Retinal pigment epithelial cell (primary cell): ENCODE measurements at regions not wholly inside any gene's neighbourhood (a gene's known extent, or its start where the extent isn't known, plus 50 kb on each side); places are given as distances from the start of the nearest gene placed in this dataset.

Source experiments
- DNase-seq: peaks from one replicate; pipeline ENCODE4 v3.0.0-alpha.2; 2010; ENCODE audit warnings: low read depth
- H3K4me3 ChIP-seq: 2 replicates; pipeline ENCODE4 v1.5.1; 2011; ENCODE audit warnings: mild to moderate bottlenecking, low read length, control low read depth, moderate library complexity
- TF ChIP-seq, protein P1 (sequence below): conservative IDR thresholded peaks from 2 replicates; pipeline ENCODE4 v1.5.1; 2011; ENCODE audit warnings: low read depth, low read length, control low read depth, inconsistent platforms

DNA sequence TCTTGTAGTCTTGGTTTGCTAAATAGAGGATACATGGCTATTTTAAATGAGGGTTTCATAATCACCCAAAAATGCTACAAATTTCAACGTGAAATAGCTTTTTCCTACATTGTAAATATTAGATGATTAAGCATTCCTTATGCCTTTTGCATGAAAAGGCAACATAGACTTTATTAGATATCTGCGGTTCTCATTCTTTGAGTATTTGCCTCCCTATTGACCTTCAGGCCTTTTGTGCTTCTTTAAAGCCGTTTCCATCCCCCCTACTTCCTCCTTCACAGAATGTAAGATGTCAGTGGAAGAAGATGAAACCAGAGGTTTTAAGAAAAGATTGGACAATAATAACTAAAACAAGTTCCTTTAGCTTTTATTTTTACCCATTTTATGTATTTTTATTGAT lies 144.1 kb downstream of the UBE2E3 start:
- no peak for DNase-seq
- no peak overlapping the region for H3K4me3 ChIP-seq
- TF ChIP-seq, protein P1, sequence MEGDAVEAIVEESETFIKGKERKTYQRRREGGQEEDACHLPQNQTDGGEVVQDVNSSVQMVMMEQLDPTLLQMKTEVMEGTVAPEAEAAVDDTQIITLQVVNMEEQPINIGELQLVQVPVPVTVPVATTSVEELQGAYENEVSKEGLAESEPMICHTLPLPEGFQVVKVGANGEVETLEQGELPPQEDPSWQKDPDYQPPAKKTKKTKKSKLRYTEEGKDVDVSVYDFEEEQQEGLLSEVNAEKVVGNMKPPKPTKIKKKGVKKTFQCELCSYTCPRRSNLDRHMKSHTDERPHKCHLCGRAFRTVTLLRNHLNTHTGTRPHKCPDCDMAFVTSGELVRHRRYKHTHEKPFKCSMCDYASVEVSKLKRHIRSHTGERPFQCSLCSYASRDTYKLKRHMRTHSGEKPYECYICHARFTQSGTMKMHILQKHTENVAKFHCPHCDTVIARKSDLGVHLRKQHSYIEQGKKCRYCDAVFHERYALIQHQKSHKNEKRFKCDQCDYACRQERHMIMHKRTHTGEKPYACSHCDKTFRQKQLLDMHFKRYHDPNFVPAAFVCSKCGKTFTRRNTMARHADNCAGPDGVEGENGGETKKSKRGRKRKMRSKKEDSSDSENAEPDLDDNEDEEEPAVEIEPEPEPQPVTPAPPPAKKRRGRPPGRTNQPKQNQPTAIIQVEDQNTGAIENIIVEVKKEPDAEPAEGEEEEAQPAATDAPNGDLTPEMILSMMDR = no peak

DNA sequence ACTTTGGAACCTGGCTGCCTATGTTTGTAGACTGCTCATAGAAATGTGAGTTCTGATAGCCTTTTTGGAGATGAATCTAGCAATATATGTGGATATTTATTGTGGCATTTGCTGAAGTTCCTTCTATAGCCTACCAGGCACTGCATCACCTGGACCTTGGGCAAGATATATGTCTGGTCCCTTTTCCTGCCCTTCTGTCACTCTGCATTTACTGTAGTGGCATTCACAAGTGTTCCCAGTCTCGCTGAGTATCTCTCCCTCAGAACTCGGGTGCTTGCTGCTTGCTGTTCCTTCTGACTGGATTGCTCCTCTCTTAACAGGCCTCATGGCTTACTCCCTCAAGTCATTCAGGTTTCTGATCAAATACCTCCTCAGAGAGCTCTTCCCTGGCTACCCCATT lies 145.0 kb downstream of the UBE2E3 start:
- no peak for DNase-seq
- H3K4me3 ChIP-seq = no peak overlapping the region
- TF ChIP-seq, protein P1 = no peak

DNA sequence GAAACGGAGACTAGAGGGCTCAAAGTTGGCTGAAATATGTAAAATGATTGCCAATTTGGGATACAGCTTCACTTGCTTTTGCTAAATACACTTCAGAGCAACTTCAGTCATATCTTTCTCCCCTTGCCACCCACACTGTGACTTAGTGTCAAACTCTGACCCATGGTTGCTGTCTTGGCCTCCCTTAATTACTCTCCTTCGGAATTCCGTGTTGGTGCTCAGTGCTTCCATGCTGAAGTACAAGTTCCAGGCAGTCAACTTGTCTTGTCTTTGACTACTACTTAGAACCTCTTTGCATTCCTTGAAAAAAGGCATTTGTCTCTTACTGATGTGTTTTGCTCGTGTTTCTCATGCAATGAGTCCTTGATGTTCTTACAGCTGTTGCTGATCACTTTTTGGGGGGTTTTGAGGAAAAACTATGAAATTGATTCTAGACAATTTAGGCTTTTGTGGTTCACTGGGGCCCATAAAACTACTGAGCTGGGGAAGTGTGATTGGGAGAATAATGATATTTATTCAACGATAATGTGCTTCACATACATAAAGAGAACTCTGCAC lies 146.0 kb downstream of the UBE2E3 start:
- no peak for DNase-seq
- no peak overlapping the region for H3K4me3 ChIP-seq
- TF ChIP-seq, protein P1 = no peak

GRCh38 chr2:181128199-181128598 lies 147.8 kb downstream of the UBE2E3 start:
- no peak overlapping the region for H3K4me3 ChIP-seq

DNA sequence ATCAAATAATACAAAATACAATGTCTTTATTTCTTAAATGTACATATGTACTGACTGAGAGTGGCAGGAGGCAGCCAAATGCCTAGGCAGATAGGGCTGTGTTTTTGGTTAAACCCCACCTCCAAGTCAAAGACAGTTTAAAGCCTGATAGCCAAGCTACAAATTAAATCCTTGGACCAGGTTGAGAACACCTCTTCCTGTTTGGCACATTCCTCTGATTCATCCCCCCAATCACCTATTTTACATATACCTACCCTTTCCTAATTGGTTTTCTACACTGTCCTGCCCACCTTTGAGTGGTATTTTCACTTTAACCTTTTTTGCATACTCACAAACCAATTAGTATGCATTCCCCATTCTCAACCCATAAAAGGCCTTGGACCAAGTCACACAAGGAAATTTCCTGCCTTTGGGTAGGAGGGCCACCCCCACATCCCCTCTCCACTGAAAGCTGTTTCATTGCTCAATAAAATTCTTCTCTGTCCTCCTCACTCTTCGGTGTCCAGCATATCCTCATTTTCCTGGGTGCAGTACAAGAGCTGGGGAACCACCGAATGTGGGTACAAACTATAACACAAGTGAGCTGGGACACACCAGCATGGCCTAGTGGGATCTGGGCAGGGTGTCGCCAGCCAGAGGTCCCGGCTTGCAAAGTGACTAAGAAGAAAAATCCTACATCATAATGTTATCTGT lies 149.1 kb downstream of the UBE2E3 start:
- TF ChIP-seq, protein P1 = no peak
- no peak overlapping the region for H3K4me3 ChIP-seq
- DNase-seq = no peak

More at GRCh38 chr2:181128199-181128598, 147.8 kb downstream of the UBE2E3 start:
- TF ChIP-seq, protein P1 = no peak
- no peak for DNase-seq

GRCh38 chr2:181130686-181131085 lies 150.3 kb downstream of the UBE2E3 start:
- TF ChIP-seq, protein P1 = no peak
- DNase-seq = no peak
- H3K4me3 ChIP-seq = no peak overlapping the region

- no peak for DNase-seq
Measured at GRCh38 chr2:181131584-181131983, 151.2 kb downstream of the UBE2E3 start.

More at GRCh38 chr2:181131584-181131983, 151.2 kb downstream of the UBE2E3 start:
- TF ChIP-seq, protein P1 = no peak
- no peak overlapping the region for H3K4me3 ChIP-seq
